ENCODE measurements at regions not wholly inside any gene's neighbourhood (a gene's known extent, or its start where the extent isn't known, plus 50 kb on each side); places are given as distances from the start of the nearest gene placed in this dataset.

DNA sequence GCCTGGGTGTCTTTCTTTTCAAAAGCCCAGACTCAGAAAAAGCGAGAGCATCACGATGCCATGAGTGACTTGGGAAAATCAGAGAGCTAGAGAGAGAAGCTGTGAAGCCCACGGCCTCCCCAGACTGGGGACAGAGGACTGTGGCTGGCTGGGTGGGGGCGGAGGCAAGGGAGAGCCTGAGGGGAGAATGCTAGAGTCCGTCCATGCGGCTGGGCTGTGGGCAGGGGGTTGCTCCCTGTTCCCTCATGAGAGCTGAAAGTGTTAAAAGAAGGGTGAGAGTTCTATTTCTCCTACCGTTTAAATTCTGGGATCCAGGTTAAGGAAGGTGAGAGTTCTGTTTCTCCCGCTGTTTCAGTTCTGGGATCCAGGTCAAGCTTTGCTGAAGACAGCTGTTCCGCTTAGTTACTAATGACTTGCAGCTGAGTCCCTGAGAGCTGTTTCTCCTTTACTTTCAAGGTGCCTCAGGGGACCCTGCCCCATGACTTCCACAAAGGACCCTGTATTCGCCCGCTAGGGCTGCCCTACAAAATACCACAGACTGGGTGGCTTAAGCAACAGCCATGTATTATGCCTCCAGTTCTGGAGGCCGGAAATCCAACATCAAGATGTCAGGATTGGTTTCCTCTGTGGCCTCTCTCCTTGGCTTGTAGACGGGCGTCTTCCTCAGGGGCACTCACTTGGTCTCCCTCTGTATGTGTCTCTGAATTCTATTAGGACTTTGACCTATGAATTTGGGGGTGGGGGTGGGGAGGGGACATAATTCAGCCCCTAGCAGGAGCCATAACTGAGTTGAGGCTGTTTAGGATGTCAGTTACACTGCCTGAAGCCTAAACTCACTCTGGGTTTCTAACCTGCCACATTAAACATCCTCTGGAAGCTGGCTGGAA, 127.0 kb downstream of the PXDC1 start:
- no peak for TF ChIP-seq POLR2A (IDR thresholded peaks at IDR 0.05)
- no peak for TF ChIP-seq POLR2AphosphoS5 (IDR thresholded peaks at IDR 0.05)
- TF ChIP-seq, protein P1, sequence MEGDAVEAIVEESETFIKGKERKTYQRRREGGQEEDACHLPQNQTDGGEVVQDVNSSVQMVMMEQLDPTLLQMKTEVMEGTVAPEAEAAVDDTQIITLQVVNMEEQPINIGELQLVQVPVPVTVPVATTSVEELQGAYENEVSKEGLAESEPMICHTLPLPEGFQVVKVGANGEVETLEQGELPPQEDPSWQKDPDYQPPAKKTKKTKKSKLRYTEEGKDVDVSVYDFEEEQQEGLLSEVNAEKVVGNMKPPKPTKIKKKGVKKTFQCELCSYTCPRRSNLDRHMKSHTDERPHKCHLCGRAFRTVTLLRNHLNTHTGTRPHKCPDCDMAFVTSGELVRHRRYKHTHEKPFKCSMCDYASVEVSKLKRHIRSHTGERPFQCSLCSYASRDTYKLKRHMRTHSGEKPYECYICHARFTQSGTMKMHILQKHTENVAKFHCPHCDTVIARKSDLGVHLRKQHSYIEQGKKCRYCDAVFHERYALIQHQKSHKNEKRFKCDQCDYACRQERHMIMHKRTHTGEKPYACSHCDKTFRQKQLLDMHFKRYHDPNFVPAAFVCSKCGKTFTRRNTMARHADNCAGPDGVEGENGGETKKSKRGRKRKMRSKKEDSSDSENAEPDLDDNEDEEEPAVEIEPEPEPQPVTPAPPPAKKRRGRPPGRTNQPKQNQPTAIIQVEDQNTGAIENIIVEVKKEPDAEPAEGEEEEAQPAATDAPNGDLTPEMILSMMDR (IDR thresholded peaks at IDR 0.05), result no peak
- TF ChIP-seq EP300 (IDR thresholded peaks at IDR 0.05), result no peak
- H3K4me1 ChIP-seq, result peaks cover 0 to 7% (median 0%) of the 10 kb centered on the region in 4 donors
- no peak for DNase-seq
- H3K9me3 ChIP-seq, result no peaks in the 10 kb centered on the region
- 86 to 87% methylated on average over 14 of the region's 14 CpGs for WGBS, 2 donors
- H3K27me3 ChIP-seq, result no peaks in the 10 kb centered on the region
- no peak for ATAC-seq (ENCODE audit: low FRiP score in 2 of 2)
- H3K4me3 ChIP-seq, result no peak overlapping the region
- H3K27ac ChIP-seq, result no peak overlapping the region
- H3K36me3 ChIP-seq, result no peaks in the 10 kb centered on the region

GRCh38 chr6:3623451-3624249, 127.9 kb downstream of the PXDC1 start:
- Histone ChIP-seq H3K4me3 (no peak overlapping the region), H3K36me3 (no peaks in the 10 kb centered on the region), H3K27ac (no peak overlapping the region), H3K27me3 (no peaks in the 10 kb centered on the region), H3K4me1 (peaks cover 0 to 6% (median 0%) of the 10 kb centered on the region in 4 donors), H3K9me3 (no peaks in the 10 kb centered on the region)
- TF ChIP-seq POLR2A (IDR thresholded peaks at IDR 0.05) (no peak), POLR2AphosphoS5 (IDR thresholded peaks at IDR 0.05) (no peak), EP300 (IDR thresholded peaks at IDR 0.05) (no peak)
- TF ChIP-seq, protein P1 (IDR thresholded peaks at IDR 0.05), result no peak
- WGBS, 2 donors, result 66 to 68% methylated on average over 28 of the region's 28 CpGs
- ATAC-seq (ENCODE audit: low FRiP score in 2 of 2), result no peak
- no peak for DNase-seq

DNA sequence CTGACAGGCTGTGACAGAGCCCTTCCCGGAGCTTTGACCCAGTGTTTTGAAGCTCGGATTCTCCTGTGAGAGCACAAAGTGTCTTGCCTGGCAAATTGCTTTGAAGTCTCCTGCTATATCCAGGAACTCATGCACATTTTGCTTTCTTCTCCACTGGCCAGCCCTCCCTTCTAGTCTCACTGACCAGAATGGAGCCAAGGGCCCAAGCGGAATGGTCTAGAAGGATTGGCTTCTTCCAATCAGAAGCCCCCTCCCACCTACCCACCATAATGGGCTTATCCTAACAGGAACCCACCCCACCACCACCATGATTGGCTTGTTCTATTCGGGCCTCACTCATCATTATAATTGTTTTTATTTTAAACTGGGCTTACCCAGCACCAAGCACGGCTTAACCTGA, 130.1 kb downstream of the PXDC1 start:
- no peak overlapping the region for H3K4me3 ChIP-seq
- 89 to 98% methylated on average over 5 of the region's 5 CpGs for WGBS, 2 donors
- H3K27me3 ChIP-seq, result no peaks in the 10 kb centered on the region
- H3K27ac ChIP-seq, result no peak overlapping the region
- no peaks in the 10 kb centered on the region for H3K9me3 ChIP-seq
- DNase-seq, result no peak
- no peaks in the 10 kb centered on the region for H3K4me1 ChIP-seq
- ATAC-seq (ENCODE audit: low FRiP score in 2 of 2), result no peak
- TF ChIP-seq POLR2A (IDR thresholded peaks at IDR 0.05) (no peak), EP300 (IDR thresholded peaks at IDR 0.05) (no peak)
- no peaks in the 10 kb centered on the region for H3K36me3 ChIP-seq

GRCh38 chr6:3620937-3621336, 130.6 kb downstream of the PXDC1 start:
- Histone ChIP-seq H3K4me1 (no peaks in the 10 kb centered on the region), H3K27me3 (no peaks in the 10 kb centered on the region), H3K36me3 (no peaks in the 10 kb centered on the region), H3K27ac (no peak overlapping the region), H3K9me3 (no peaks in the 10 kb centered on the region), H3K4me3 (no peak overlapping the region)
- TF ChIP-seq POLR2A (IDR thresholded peaks at IDR 0.05) (no peak), POLR2AphosphoS5 (IDR thresholded peaks at IDR 0.05) (no peak), EP300 (IDR thresholded peaks at IDR 0.05) (no peak)
- TF ChIP-seq, protein P1 (IDR thresholded peaks at IDR 0.05), result no peak
- ATAC-seq (ENCODE audit: low FRiP score in 2 of 2) (no peak), DNase-seq (no peak)
- WGBS, 2 donors, result 81 to 90% methylated on average over 3 of the region's 3 CpGs

- H3K9me3 ChIP-seq, result no peaks in the 10 kb centered on the region
- TF ChIP-seq EP300 (IDR thresholded peaks at IDR 0.05), result no peak
- TF ChIP-seq, protein P1 (IDR thresholded peaks at IDR 0.05), result no peak
- no peaks in the 10 kb centered on the region for H3K4me1 ChIP-seq
- DNase-seq, result no peak
- H3K27me3 ChIP-seq, result no peaks in the 10 kb centered on the region
- no peak overlapping the region for H3K27ac ChIP-seq
- H3K4me3 ChIP-seq, result no peak overlapping the region
- H3K36me3 ChIP-seq, result no peaks in the 10 kb centered on the region
- no peak for ATAC-seq (ENCODE audit: low FRiP score in 2 of 2)
- 95% methylated on average over 8 of the region's 8 CpGs for WGBS, 2 donors
Measured at GRCh38 chr6:3620389-3620788, 131.1 kb downstream of the PXDC1 start.

Measured in upper lobe of left lung (tissue), 6 donors.